Neural progenitor cell (in vitro differentiated cells): ENCODE measurements at regions not wholly inside any gene's neighbourhood (a gene's known extent, or its start where the extent isn't known, plus 50 kb on each side); places are given as distances from the start of the nearest gene placed in this dataset.

Experiments used
- DNase-seq: peaks from one replicate; pipeline ENCODE4 v3.0.0-alpha.2; 2016; ENCODE audit warnings: low spot score
- H2AFZ ChIP-seq: fragments of 200-600 bp; sonication (generic); replicated peaks from 2 replicates; pipeline ENCODE4 v1.6.1; 2016; ENCODE audit warnings: antibody characterized with exemption
- H3F3A ChIP-seq: fragments of 200-600 bp; sonication (generic); 2 replicates; pipeline ENCODE4 v1.6.1; 2016; ENCODE audit warnings: antibody characterized with exemption, low read depth
- H3K27ac ChIP-seq: fragments of 200-600 bp; sonication (generic); 2 replicates; pipeline ENCODE4 v1.5.1; 2016; ENCODE audit warnings: mild to moderate bottlenecking
- H3K27me3 ChIP-seq: fragments of 200-600 bp; sonication (generic); 2 replicates; pipeline ENCODE4 v1.6.1; 2016; ENCODE audit warnings: mild to moderate bottlenecking, moderate library complexity
- H3K36me3 ChIP-seq: fragments of 200-600 bp; sonication (generic); 2 replicates; pipeline ENCODE4 v1.5.1; 2016
- H3K4me1 ChIP-seq: fragments of 200-600 bp; sonication (generic); 2 replicates; pipeline ENCODE4 v1.6.1; 2016; ENCODE audit warnings: mixed run types
- H3K4me2 ChIP-seq: fragments of 200-600 bp; sonication (generic); 2 replicates; pipeline ENCODE4 v1.6.1; 2016
- H3K4me3 ChIP-seq: fragments of 200-600 bp; sonication (generic); 2 replicates; pipeline ENCODE4 v1.5.1; 2016
- H3K79me2 ChIP-seq: fragments of 200-600 bp; sonication (generic); 2 replicates; pipeline ENCODE4 v1.6.1; 2016; ENCODE audit warnings: low read depth
- H3K9ac ChIP-seq: fragments of 200-600 bp; sonication (generic); 2 replicates; pipeline ENCODE4 v1.6.1; 2016
- H3K9me3 ChIP-seq: fragments of 200-600 bp; sonication (generic); 2 replicates; pipeline ENCODE4 v1.5.1; 2016; ENCODE audit warnings: low read depth
- H4K20me1 ChIP-seq: fragments of 200-600 bp; sonication (generic); 2 replicates; pipeline ENCODE4 v1.6.1; 2016; ENCODE audit warnings: low read depth
- H3K27ac Mint-ChIP-seq: 3 replicates; pipeline ENCODE4 v1.8.0; 2021; ENCODE audit warnings: mixed read lengths
- H3K27me3 Mint-ChIP-seq: 2 replicates; pipeline ENCODE4 v1.8.0; 2022; ENCODE audit warnings: low read depth, mild to moderate bottlenecking, inconsistent platforms, moderate library complexity, mixed read lengths; ENCODE audit not compliant: insufficient read depth
- H3K36me3 Mint-ChIP-seq: 3 replicates; pipeline ENCODE4 v1.8.0; 2021; ENCODE audit warnings: mixed read lengths
- H3K4me1 Mint-ChIP-seq: 3 replicates; pipeline ENCODE4 v1.8.0; 2021; ENCODE audit warnings: mixed read lengths
- H3K4me3 Mint-ChIP-seq: 3 replicates; pipeline ENCODE4 v1.8.0; 2021; ENCODE audit warnings: mild to moderate bottlenecking, moderate library complexity, mixed read lengths
- H3K9me3 Mint-ChIP-seq: 3 replicates; pipeline ENCODE4 v1.8.0; 2020; ENCODE audit warnings: mixed read lengths
- CTCF ChIP-seq: fragments of 200-600 bp; sonication (generic); IDR thresholded peaks from 2 replicates; pipeline ENCODE4 v1.5.1; 2017; ENCODE audit warnings: antibody characterized with exemption, mild to moderate bottlenecking
- EZH2 ChIP-seq: fragments of 200-600 bp; sonication (generic); IDR thresholded peaks from 2 replicates; pipeline ENCODE4 v1.6.1; 2017; ENCODE audit warnings: antibody characterized with exemption, mild to moderate bottlenecking, moderate library complexity
- EZH2phosphoT487 ChIP-seq: fragments of 200-600 bp; sonication (generic); IDR thresholded peaks from 2 replicates; pipeline ENCODE4 v1.6.1; 2017; ENCODE audit warnings: antibody characterized with exemption

- no peak overlapping the region for H3K4me3 ChIP-seq
- H3F3A ChIP-seq: no peaks in the 10 kb centered on the region
- no peak overlapping the region for H3K9ac ChIP-seq
- peak overlapping the region; percentile 96 for H2AFZ ChIP-seq
- peaks cover 8% of the 10 kb centered on the region for H3K4me1 ChIP-seq
- Mint-ChIP-seq H3K9me3 (no peaks in the 10 kb centered on the region), H3K4me1 (peaks cover 10% of the 10 kb centered on the region), H3K4me3 (no peak overlapping the region), H3K36me3 (no peaks in the 10 kb centered on the region), H3K27me3 (peaks cover 12% of the 10 kb centered on the region), H3K27ac (no peak overlapping the region)
- peaks cover 16% of the 10 kb centered on the region for H3K27me3 ChIP-seq
- no peak overlapping the region for H3K27ac ChIP-seq
- peak; percentile 17 for DNase-seq
- H4K20me1 ChIP-seq: no peaks in the 10 kb centered on the region
- no peaks in the 10 kb centered on the region for H3K9me3 ChIP-seq
- peak overlapping the region; percentile 32 for H3K4me2 ChIP-seq
- no peaks in the 10 kb centered on the region for H3K36me3 ChIP-seq
- TF ChIP-seq CTCF (no peak), EZH2phosphoT487 (no peak)
- H3K79me2 ChIP-seq: no peaks in the 10 kb centered on the region
Observed at GRCh38 chr2:126975671-126976655, 77.3 kb downstream of the TEX51 start.

GRCh38 chr2:126976721-126977328 is 78.1 kb downstream of the TEX51 start:
- no peak overlapping the region for H3K4me3 ChIP-seq
- H3K79me2 ChIP-seq: no peaks in the 10 kb centered on the region
- Mint-ChIP-seq H3K9me3 (no peaks in the 10 kb centered on the region), H3K27me3 (peaks cover 11% of the 10 kb centered on the region), H3K36me3 (no peaks in the 10 kb centered on the region), H3K27ac (no peak overlapping the region), H3K4me1 (peaks cover 10% of the 10 kb centered on the region), H3K4me3 (no peak overlapping the region)
- peak overlapping the region; percentile 96 for H2AFZ ChIP-seq
- H3K9ac ChIP-seq: no peak overlapping the region
- H4K20me1 ChIP-seq: no peaks in the 10 kb centered on the region
- no peaks in the 10 kb centered on the region for H3K36me3 ChIP-seq
- H3K4me2 ChIP-seq: no peak overlapping the region
- DNase-seq: peak; percentile 10
- H3K27me3 ChIP-seq: peaks cover 13% of the 10 kb centered on the region
- no peaks in the 10 kb centered on the region for H3K9me3 ChIP-seq
- peaks cover 8% of the 10 kb centered on the region for H3K4me1 ChIP-seq
- H3F3A ChIP-seq: no peaks in the 10 kb centered on the region
- no peak overlapping the region for H3K27ac ChIP-seq
- no peak for TF ChIP-seq EZH2phosphoT487
- no peak for TF ChIP-seq CTCF
- TF ChIP-seq EZH2: no peak

- Histone ChIP-seq H3K27ac (no peak overlapping the region), H3K27me3 (no peaks in the 10 kb centered on the region), H3K4me2 (no peak overlapping the region), H3K79me2 (no peaks in the 10 kb centered on the region), H3K4me3 (no peak overlapping the region), H3K36me3 (no peaks in the 10 kb centered on the region), H3K9me3 (no peaks in the 10 kb centered on the region), H3K4me1 (peaks cover 8% of the 10 kb centered on the region), H3F3A (no peaks in the 10 kb centered on the region), H3K9ac (no peak overlapping the region), H2AFZ (no peak overlapping the region), H4K20me1 (no peaks in the 10 kb centered on the region)
- no peaks in the 10 kb centered on the region for H3K9me3 Mint-ChIP-seq
- no peak overlapping the region for H3K4me3 Mint-ChIP-seq
- DNase-seq: no peak
- no peak overlapping the region for H3K27ac Mint-ChIP-seq
- TF ChIP-seq EZH2phosphoT487: no peak
- TF ChIP-seq EZH2: no peak
- TF ChIP-seq CTCF: no peak
- peaks cover 5% of the 10 kb centered on the region for H3K27me3 Mint-ChIP-seq
- no peaks in the 10 kb centered on the region for H3K36me3 Mint-ChIP-seq
- H3K4me1 Mint-ChIP-seq: peaks cover 7% of the 10 kb centered on the region
Observed at GRCh38 chr2:126978333-126978732, 79.6 kb downstream of the TEX51 start.
